ENCODE measurements at regions not wholly inside any gene's neighbourhood (a gene's known extent, or its start where the extent isn't known, plus 50 kb on each side); places are given as distances from the start of the nearest gene placed in this dataset.

DNA sequence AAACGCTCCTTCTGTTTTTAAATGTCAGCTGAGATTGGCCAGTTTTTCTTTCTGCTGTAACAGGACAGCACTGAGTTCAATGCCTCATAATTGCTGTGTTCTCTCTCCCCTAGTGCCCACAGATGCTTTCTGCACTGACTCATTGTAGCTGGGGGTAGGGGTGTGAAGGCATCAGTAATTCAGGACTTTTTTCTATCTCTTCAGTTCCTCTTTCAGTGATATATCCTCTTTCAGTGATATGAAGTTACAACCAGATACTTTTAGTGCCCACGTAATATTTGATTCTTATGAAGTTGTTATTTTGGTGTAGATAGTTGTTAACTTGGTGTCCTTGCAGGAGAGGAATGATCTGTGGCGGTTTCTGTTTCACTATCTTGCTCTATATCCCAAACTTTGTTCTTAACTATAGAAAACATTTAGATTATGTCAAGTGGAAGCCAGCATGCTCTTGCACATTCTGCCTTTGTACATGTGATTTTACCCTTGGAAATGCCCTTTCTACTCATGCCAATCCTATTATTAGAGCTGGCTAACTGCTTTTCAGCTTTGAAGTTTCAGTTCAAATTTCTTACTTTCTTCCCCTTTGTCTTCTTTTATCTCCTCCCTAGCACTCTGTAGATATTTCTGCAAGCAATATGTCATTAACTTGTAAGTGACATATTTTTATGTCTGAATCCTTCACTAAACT, 1258.4 kb downstream of the FAM133A start:
- no peaks in the 10 kb centered on the region for H3K4me1 Mint-ChIP-seq
- no peak overlapping the region for H3K27ac Mint-ChIP-seq

DNA sequence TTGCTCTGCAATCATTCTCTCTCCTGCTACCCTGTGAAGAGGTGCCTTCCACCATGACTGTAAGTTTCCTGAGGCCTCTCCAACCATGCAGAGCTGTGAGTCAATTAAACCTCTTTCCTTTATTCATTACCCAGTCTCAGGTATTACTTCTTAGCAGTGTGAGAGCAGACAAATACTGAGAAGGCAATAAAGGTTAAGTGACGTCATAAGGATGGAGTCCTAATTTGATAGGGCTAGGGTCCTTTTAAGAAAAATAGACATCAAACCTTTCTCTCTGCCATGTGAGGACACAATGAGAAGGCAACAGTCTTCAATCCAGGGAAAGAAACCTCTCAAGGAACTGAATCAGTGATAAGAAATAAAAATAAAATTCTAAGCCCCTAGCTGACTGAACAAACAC, 1262.7 kb downstream of the FAM133A start:
- Histone ChIP-seq H3F3A (ENCODE audit: low read depth) (no peaks in the 10 kb centered on the region), H3K4me1 (no peaks in the 10 kb centered on the region), H3K9me3 (ENCODE audit: low read depth) (no peaks in the 10 kb centered on the region), H3K4me2 (no peak overlapping the region), H3K27me3 (no peaks in the 10 kb centered on the region), H3K79me2 (ENCODE audit: low read depth) (no peaks in the 10 kb centered on the region), H2AFZ (replicated peaks) (no peak overlapping the region), H3K27ac (no peak overlapping the region), H3K9ac (no peak overlapping the region), H4K20me1 (ENCODE audit: low read depth) (no peaks in the 10 kb centered on the region), H3K36me3 (no peaks in the 10 kb centered on the region), H3K4me3 (no peak overlapping the region)
- no peaks in the 10 kb centered on the region for H3K27me3 Mint-ChIP-seq (ENCODE audit: insufficient read depth, low read depth)
- peaks cover 4% of the 10 kb centered on the region for H3K9me3 Mint-ChIP-seq
- no peak for DNase-seq (ENCODE audit: low spot score)
- no peaks in the 10 kb centered on the region for H3K36me3 Mint-ChIP-seq
- TF ChIP-seq EZH2phosphoT487 (IDR thresholded peaks at IDR 0.05) (no peak), EZH2 (IDR thresholded peaks at IDR 0.05) (no peak)
- TF ChIP-seq, protein P1, sequence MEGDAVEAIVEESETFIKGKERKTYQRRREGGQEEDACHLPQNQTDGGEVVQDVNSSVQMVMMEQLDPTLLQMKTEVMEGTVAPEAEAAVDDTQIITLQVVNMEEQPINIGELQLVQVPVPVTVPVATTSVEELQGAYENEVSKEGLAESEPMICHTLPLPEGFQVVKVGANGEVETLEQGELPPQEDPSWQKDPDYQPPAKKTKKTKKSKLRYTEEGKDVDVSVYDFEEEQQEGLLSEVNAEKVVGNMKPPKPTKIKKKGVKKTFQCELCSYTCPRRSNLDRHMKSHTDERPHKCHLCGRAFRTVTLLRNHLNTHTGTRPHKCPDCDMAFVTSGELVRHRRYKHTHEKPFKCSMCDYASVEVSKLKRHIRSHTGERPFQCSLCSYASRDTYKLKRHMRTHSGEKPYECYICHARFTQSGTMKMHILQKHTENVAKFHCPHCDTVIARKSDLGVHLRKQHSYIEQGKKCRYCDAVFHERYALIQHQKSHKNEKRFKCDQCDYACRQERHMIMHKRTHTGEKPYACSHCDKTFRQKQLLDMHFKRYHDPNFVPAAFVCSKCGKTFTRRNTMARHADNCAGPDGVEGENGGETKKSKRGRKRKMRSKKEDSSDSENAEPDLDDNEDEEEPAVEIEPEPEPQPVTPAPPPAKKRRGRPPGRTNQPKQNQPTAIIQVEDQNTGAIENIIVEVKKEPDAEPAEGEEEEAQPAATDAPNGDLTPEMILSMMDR (IDR thresholded peaks at IDR 0.05) = no peak
- no peaks in the 10 kb centered on the region for H3K4me1 Mint-ChIP-seq
- no peak overlapping the region for H3K4me3 Mint-ChIP-seq
- no peak overlapping the region for H3K27ac Mint-ChIP-seq

More for the DNA sequence above, 1258.4 kb downstream of the FAM133A start:
- H3K79me2 ChIP-seq (ENCODE audit: low read depth) = no peaks in the 10 kb centered on the region
- no peaks in the 10 kb centered on the region for H4K20me1 ChIP-seq (ENCODE audit: low read depth)
- no peak overlapping the region for H2AFZ ChIP-seq (replicated peaks)
- no peaks in the 10 kb centered on the region for H3F3A ChIP-seq (ENCODE audit: low read depth)
- Mint-ChIP-seq H3K27me3 (ENCODE audit: insufficient read depth, low read depth) (no peaks in the 10 kb centered on the region), H3K9me3 (peaks cover 4% of the 10 kb centered on the region), H3K4me3 (no peak overlapping the region), H3K36me3 (no peaks in the 10 kb centered on the region)
- no peak for DNase-seq (ENCODE audit: low spot score)
- H3K4me2 ChIP-seq = no peak overlapping the region
- no peaks in the 10 kb centered on the region for H3K9me3 ChIP-seq (ENCODE audit: low read depth)
- H3K27me3 ChIP-seq = no peaks in the 10 kb centered on the region
- no peaks in the 10 kb centered on the region for H3K4me1 ChIP-seq
- H3K4me3 ChIP-seq = no peak overlapping the region
- TF ChIP-seq EZH2phosphoT487 (IDR thresholded peaks at IDR 0.05) (no peak), EZH2 (IDR thresholded peaks at IDR 0.05) (no peak)
- TF ChIP-seq, protein P1 (IDR thresholded peaks at IDR 0.05) = no peak
- no peak overlapping the region for H3K9ac ChIP-seq
- H3K27ac ChIP-seq = no peak overlapping the region
- no peaks in the 10 kb centered on the region for H3K36me3 ChIP-seq

DNA sequence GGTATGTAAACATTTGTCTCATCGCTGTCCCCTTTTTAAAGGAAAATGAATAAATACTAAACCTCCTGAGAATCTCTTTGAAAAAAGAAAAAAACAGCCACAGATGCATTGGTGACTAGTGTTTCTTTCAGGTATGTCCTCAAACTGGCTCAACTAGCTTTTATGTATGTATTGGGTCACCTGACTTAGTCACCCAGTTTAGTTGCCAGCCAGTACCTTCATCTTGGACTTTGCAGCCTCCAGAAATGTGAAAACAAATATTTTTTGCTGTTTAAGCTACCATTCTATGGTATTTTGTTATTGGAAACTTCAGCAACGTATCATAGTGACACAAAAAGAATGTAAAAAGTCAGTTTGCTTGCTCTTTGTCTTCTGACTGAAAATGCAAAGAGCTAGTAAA, 1263.5 kb downstream of the FAM133A start:
- no peak overlapping the region for H2AFZ ChIP-seq (replicated peaks)
- no peak for DNase-seq (ENCODE audit: low spot score)
- no peak overlapping the region for H3K27ac ChIP-seq
- no peak overlapping the region for H3K9ac ChIP-seq
- no peak overlapping the region for H3K4me2 ChIP-seq
- TF ChIP-seq EZH2 (IDR thresholded peaks at IDR 0.05) (no peak), EZH2phosphoT487 (IDR thresholded peaks at IDR 0.05) (no peak)
- TF ChIP-seq, protein P1 (IDR thresholded peaks at IDR 0.05) = no peak
- H3K9me3 ChIP-seq (ENCODE audit: low read depth) = no peaks in the 10 kb centered on the region
- Mint-ChIP-seq H3K36me3 (no peaks in the 10 kb centered on the region), H3K9me3 (peaks cover 8% of the 10 kb centered on the region), H3K27ac (no peak overlapping the region), H3K4me3 (no peak overlapping the region), H3K27me3 (ENCODE audit: insufficient read depth, low read depth) (no peaks in the 10 kb centered on the region), H3K4me1 (no peaks in the 10 kb centered on the region)
- no peaks in the 10 kb centered on the region for H3K36me3 ChIP-seq
- H3K27me3 ChIP-seq = no peaks in the 10 kb centered on the region
- no peaks in the 10 kb centered on the region for H3K79me2 ChIP-seq (ENCODE audit: low read depth)
- H3K4me3 ChIP-seq = no peak overlapping the region
- H3K4me1 ChIP-seq = no peaks in the 10 kb centered on the region
- H3F3A ChIP-seq (ENCODE audit: low read depth) = no peaks in the 10 kb centered on the region
- H4K20me1 ChIP-seq (ENCODE audit: low read depth) = no peaks in the 10 kb centered on the region

All from neural progenitor cell (in vitro differentiated cells).